HG03159 (cell line): ENCODE measurements at regions not wholly inside any gene's neighbourhood (a gene's known extent, or its start where the extent isn't known, plus 50 kb on each side); places are given as distances from the start of the nearest gene placed in this dataset.
A peak's percentile ranks its signal among the peaks of the same experiment; 100 is the strongest.
"Not testable (repeated sequence)": the region's sequence is repeated elsewhere in the genome, so short reads cannot be mapped to it uniquely, and the experiment has no call there.

ENCODE experiments used
- ATAC-seq: cut with Tn5 transposase; IDR thresholded peaks from one replicate; pipeline ENCODE4 v1.9.1; 2021; ENCODE audit warnings: mild to moderate bottlenecking, moderate library complexity; ENCODE audit not compliant: unreplicated experiment

GRCh38 chr7:149607683-149608082 is 110.1 kb upstream of the ZNF746 start:
- no peak for ATAC-seq

DNA sequence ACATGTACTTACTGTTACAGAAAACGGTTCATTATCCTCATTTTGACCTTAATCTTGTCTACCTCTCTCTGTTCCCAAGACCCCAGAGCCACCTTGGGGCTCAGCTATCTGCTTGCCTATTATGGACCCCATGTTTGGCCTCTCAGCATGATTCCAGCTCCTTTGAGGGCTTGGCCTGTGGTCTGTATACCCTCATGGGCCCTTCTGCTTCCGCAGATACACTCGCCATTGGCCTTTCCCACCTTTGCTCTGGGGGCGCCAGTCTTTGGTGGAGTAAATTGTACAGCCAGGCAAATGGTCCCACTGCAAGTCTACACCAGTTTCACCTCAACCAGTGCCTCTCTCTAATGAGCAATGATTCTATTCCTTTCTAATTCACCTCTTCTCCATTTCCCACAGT is 109.2 kb upstream of the ZNF746 start:
- no peak for ATAC-seq

DNA sequence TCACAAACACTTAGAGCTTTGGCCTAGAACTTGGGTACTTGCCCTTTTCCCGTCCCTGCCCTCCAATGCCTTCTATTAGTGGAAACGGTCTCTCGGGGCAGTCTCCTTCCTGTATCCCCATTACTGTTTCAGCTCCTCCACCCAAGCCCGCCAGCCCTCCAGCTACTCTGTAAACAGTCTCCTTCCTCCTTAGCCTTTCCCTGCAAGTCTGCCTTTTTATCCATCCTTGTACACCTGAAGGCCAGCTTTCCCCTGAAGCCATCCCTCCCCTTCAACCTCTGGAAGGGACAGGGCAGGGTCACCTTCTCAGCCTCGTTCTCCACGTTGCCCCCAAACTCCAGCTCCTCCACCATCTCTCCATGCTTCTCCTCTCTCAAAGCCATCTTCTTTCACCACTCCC is 108.1 kb upstream of the ZNF746 start:
- no peak for ATAC-seq

GRCh38 chr7:149604521-149604920 is 106.9 kb upstream of the ZNF746 start:
- ATAC-seq, result no peak

DNA sequence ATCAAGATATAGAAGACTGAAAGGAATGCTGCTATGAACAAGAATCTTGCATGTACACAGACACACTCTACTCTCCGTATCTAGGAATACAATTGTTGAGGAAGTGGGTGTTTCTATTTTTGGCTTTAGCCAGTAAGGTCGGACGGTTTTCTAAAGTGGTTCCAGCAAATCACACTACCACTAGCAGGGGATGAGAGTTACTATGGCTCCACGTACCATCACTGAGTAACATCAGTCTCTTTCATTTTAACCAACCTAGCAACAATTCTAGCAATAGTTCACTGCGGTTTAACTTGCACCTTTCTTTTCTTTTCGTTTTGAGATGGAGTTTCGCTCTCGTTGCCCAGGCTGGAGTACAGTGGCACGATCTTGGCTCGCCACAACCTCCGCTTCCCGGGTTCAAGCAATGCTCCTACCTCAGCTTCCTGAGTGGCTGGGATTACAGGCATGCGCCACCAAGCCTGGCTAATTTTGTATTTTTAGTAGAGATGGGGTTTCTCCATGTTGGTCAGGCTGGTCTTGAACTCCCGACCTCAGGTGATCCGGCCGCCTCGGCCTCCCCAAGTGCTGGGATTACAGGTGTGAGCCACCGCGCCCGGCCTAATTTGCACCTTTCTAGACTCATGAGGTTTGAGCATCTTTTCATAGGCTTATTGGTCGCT is 103.2 kb upstream of the ZNF746 start:
- ATAC-seq, result peak; percentile 95

DNA sequence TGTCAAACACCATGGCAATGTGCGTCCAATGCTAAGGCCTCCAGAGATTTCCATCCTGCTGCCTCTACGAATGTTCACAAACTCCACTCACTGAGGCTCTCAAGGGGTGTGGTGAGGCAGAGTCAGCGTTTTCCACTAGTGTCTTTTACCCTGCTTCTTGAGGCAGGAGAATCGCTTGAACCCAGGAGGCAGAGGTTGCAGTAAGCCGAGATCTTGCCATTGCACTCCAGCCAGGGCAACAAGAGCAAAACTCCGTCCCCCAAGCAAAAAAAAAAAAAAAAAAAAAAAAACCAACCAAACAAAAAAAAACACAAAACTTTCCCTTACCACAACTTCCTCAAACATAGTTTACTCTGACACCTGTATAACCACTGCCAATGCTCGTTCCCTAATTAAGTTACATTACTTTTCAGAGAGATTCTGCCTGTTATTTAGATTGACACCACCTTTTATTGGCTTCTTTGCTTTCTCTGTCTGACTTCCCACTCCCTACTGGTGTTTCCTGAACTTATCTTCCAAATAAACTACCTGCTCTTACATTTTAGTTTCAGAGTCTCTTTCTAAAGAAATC is 102.1 kb upstream of the ZNF746 start:
- peak; percentile 43 for ATAC-seq

DNA sequence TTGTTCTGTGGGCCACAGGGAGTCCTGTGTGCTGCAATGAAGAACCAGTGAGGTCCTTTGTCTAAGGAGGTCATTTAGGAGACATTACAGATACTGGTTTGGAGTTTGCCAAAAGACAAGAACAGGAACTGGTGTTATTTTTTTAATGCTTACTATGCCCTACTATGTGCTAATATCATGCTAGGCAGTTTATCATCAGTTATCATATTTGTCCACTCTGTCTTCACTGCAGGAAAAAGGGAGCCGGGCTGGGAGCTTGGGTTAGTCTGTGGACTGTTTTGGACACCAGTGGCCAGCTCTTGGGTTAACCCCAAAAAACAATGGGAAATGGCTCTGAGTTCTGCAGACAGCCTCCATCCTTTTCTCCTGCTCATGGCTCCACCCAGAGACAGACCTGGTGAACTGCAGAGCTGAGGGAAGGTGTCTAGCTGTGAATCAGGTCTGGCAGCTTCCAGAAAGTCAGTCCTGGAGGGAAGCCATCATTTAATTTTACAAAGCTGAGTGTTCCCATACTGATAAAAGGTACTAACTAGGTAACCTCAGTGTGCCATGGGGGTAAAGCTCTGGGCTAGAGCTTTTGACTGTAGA is 101.2 kb upstream of the ZNF746 start:
- no peak for ATAC-seq

GRCh38 chr7:149597789-149598188 is 100.2 kb upstream of the ZNF746 start:
- ATAC-seq, result not testable (repeated sequence)

- no peak for ATAC-seq
Observed at GRCh38 chr7:149595541-149595940, 97.9 kb upstream of the ZNF746 start.

DNA sequence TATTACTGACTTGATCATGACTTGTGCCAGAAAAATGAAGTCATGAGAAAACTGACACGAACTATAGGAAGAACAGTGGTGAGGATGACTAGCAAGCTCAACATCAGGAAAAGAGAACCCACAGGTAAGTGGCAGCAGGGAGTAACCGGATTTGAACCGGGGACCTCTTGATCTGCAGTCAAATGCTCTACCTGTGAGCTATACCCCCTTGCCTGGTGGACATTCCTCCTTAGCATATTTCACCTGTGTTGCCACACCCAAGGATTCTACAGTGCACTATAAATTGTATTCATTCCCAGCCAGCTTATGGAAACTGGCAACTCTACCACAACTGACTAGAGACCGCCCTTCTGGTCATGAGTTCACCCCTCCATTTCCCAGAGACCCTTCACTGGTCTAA is 97.5 kb upstream of the ZNF746 start:
- no peak for ATAC-seq

GRCh38 chr7:149588930-149589329 is 91.3 kb upstream of the ZNF746 start:
- ATAC-seq, result no peak

DNA sequence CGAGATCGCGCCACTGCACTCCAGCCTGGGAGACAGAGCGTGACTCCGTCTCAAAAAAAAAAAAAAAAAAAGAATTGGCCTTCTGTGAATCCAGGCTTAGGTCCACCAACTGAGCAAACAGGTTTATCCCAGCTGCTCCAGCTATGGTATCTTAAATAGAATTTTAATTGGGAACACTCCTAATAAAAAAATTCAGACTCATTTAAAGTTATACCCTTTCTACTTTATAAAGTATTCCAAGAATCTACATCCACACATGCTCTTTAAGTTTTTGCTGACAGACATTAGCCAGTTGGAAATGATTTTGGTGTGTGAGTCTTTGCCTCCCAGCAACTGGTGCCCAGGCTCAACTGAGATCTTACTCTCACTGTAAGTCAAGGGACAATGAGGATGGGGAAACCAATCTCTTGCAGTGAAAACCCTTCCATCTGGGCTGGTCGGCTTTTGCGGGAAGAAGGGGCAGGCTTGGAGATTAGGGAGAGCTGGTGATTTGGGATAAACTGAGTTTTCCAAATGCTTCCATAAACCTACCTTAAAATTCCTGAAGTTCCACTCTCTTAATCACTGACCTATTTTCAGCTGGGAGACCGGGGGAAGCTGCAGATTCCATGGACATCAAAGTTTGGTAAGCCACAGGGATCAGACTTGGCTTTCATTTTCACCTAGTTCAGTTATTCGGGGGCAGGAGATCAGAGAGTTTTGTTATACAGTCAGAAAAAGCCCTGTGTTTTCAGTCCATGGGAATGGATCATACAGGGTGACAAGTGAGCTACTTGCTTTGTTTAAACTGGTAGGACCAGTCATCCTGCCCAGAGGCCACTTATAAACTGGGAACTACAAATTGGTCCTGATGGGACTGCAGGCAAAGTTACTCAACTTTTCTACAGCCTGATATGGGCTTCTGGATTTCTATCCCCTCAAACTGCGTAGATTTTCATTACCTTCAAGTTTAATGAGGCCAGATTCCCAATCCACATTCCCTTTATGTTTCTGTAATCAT is 89.3 kb upstream of the ZNF746 start:
- ATAC-seq, result no peak

DNA sequence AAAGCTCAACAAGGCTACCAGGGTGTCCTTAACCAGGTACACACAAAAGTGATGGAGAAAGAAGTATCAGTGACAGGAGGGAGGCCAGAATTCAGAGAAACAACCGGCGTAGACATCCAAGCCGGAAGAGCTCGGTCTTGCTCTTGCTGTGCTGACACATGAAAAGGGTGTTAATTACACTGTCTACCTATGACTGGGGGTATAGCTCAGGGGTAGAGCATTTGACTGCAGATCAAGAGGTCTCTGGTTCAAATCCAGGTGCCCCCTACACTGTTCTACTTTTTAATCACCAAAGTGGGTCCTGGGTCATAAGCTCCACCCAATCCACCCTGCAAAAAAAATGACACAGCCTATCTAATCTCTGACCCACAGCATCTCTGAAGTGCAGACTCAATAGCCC is 86.9 kb upstream of the ZNF746 start:
- ATAC-seq, result no peak

DNA sequence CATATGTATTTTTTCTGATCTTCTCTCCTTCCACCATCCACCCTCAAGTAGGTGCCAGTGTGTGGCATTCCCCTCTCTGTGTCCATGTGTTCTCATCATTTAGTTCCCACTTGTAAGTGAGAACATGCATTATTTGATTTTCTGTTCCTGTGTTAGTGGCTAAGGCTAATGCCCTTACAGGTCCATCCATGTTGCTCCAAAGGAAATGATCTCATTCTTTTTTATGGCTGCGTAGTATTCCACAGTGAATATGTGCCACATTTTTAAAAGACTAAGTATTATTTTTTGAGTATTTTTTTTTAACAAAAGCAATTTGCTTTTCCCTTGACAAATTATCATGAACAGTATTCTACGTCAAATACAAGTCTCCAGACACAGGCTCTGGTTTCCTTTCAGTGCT is 86.4 kb upstream of the ZNF746 start:
- no peak for ATAC-seq

DNA sequence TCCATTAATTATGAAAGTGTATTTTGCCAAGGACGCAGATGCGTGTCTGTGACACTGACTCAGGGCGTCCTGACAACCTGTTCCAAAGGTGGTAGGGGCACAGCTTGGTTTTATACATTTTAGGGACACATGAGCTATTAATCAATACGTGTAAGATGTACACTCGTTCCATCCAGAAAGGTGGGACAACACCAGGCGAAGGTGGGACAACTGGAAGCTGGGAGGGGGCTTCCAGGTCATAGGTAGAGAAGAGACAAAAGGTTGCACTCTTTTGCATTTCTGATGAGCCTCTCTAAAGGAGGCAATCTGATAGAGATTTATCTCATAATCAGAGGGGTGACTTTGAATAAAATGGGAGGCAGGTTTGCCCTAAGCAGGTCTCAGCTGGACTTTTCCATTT is 82.7 kb upstream of the ZNF746 start:
- no peak for ATAC-seq

- ATAC-seq, result not testable (repeated sequence)
Observed at GRCh38 chr7:149579365-149579764, 81.8 kb upstream of the ZNF746 start.

DNA sequence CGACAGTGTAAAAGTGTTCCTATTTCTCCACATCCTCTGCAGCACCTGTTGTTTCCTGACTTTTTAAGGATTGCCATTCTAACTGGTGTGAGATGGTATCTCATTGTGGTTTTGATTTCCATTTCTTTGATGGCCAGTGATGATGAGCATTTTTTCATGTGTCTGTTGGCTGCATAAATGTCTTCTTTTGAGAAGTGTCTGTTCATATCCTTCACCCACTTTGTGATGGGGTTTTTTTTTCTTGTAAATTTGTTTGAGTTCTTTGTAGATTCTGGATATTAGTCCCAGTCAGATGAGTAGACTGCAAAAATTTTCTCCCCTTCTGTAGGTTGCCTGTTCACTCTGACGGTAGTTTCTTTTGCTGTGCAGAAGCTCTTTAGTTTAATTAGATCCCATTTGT is 76.8 kb upstream of the ZNF746 start:
- ATAC-seq, result not testable (repeated sequence)

GRCh38 chr7:149573519-149573918 is 75.9 kb upstream of the ZNF746 start:
- no peak for ATAC-seq

DNA sequence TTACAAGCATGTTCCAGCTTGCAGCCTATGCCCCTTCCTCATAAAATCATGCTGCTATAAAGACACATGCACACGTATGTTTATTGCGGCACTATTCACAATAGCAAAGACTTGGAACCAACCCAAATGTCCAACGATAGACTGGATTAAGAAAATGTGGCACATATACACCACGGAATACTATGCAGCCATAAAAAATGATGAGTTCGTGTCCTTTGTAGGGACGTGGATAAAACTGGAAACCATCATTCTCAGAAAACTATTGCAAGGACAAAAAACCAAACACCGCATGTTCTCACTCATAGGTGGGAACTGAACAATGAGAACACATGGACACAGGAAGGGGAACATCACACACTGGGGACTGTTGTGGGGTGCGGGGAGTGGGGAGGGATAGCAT is 75.3 kb upstream of the ZNF746 start:
- ATAC-seq, result not testable (repeated sequence)

- no peak for ATAC-seq
Observed at GRCh38 chr7:149570784-149571183, 73.2 kb upstream of the ZNF746 start.

GRCh38 chr7:149569726-149570422 is 72.3 kb upstream of the ZNF746 start:
- no peak for ATAC-seq
